GM23338 (cell line): ENCODE measurements at regions not wholly inside any gene's neighbourhood (a gene's known extent, or its start where the extent isn't known, plus 50 kb on each side); places are given as distances from the start of the nearest gene placed in this dataset.

Experiments
- ATAC-seq: fragments of 200-7000 bp; cut with Tn5 transposase; 3 replicates; pipeline ENCODE4 v1.9.1; 2020
- DNase-seq: peaks from one replicate; pipeline ENCODE4 v3.0.0-alpha.2; 2015; ENCODE audit warnings: low spot score
- H2AFZ ChIP-seq: fragments of 200-600 bp; sonication (generic); 2 replicates; pipeline ENCODE4 v1.8.0; 2016; ENCODE audit warnings: antibody characterized with exemption, mild to moderate bottlenecking, moderate library complexity
- H3F3A ChIP-seq: fragments of 200-600 bp; sonication (generic); replicated peaks from 2 replicates; pipeline ENCODE4 v1.8.0; 2017; ENCODE audit warnings: antibody characterized with exemption, mixed run types, low read depth
- H3K27ac ChIP-seq: fragments of 200-600 bp; sonication (generic); 2 replicates; pipeline ENCODE4 v1.6.1; 2016; ENCODE audit warnings: low read depth
- H3K27me3 ChIP-seq: fragments of 200-600 bp; sonication (generic); 2 replicates; pipeline ENCODE4 v1.8.0; 2016; ENCODE audit warnings: mild to moderate bottlenecking, mixed run types, moderate library complexity; ENCODE audit not compliant: insufficient read depth
- H3K36me3 ChIP-seq: fragments of 200-600 bp; sonication (generic); 2 replicates; pipeline ENCODE4 v1.8.0; 2016; ENCODE audit warnings: mild to moderate bottlenecking; ENCODE audit not compliant: insufficient read depth
- H3K4me1 ChIP-seq: fragments of 200-600 bp; sonication (generic); 2 replicates; pipeline ENCODE4 v1.8.0; 2016; ENCODE audit warnings: mild to moderate bottlenecking, moderate library complexity; ENCODE audit not compliant: insufficient read depth
- H3K4me2 ChIP-seq: fragments of 200-600 bp; sonication (generic); 2 replicates; pipeline ENCODE4 v1.7.1; 2017; ENCODE audit warnings: mixed run types
- H3K4me3 ChIP-seq: fragments of 200-600 bp; sonication (generic); 2 replicates; pipeline ENCODE4 v1.6.1; 2016; ENCODE audit warnings: mixed run types
- H3K79me2 ChIP-seq: fragments of 200-600 bp; sonication (generic); replicated peaks from 2 replicates; pipeline ENCODE4 v1.8.0; 2017; ENCODE audit warnings: mild to moderate bottlenecking; ENCODE audit not compliant: insufficient read depth
- H3K9me2 ChIP-seq: fragments of 200-600 bp; sonication (generic); 2 replicates; pipeline ENCODE4 v1.8.0; 2017; ENCODE audit not compliant: insufficient read depth
- H4K20me1 ChIP-seq: fragments of 200-600 bp; sonication (generic); replicated peaks from 2 replicates; pipeline ENCODE4 v1.8.0; 2017; ENCODE audit warnings: mild to moderate bottlenecking; ENCODE audit not compliant: insufficient read depth
- H3K27ac Mint-ChIP-seq: 2 replicates; pipeline ENCODE4 v1.8.0; 2020; ENCODE audit warnings: inconsistent platforms, mild to moderate bottlenecking, moderate library complexity, mixed read lengths
- H3K27me3 Mint-ChIP-seq: 3 replicates; pipeline ENCODE4 v1.8.0; 2022; ENCODE audit warnings: low read depth, mild to moderate bottlenecking, moderate library complexity, mixed read lengths, inconsistent platforms; ENCODE audit not compliant: insufficient read depth, poor library complexity
- H3K36me3 Mint-ChIP-seq: 3 replicates; pipeline ENCODE4 v1.8.0; 2021; ENCODE audit warnings: low read depth, mild to moderate bottlenecking, inconsistent platforms, moderate library complexity, mixed read lengths
- H3K4me1 Mint-ChIP-seq: 3 replicates; pipeline ENCODE4 v1.8.0; 2020; ENCODE audit warnings: mild to moderate bottlenecking, inconsistent platforms, mixed read lengths
- H3K4me3 Mint-ChIP-seq: 3 replicates; pipeline ENCODE4 v1.8.0; 2021; ENCODE audit warnings: moderate library complexity, mild to moderate bottlenecking, inconsistent platforms, mixed read lengths
- H3K9me3 Mint-ChIP-seq: 3 replicates; pipeline ENCODE4 v1.8.0; 2020; ENCODE audit warnings: moderate library complexity, mild to moderate bottlenecking, inconsistent platforms, mixed read lengths
- CREB1 ChIP-seq: fragments of 250-450 bp; sonication (Bioruptor Pico); IDR thresholded peaks from 2 replicates; pipeline ENCODE4 v1.5.0; 2020; ENCODE audit warnings: low read depth, mild to moderate bottlenecking, moderate library complexity
- EZH2 ChIP-seq: fragments of 200-600 bp; sonication (generic); IDR thresholded peaks from one replicate; pipeline ENCODE4 v1.8.0; 2017; ENCODE audit warnings: antibody characterized with exemption, mild to moderate bottlenecking, low read depth; ENCODE audit not compliant: unreplicated experiment
- EZH2phosphoT487 ChIP-seq: fragments of 200-600 bp; sonication (generic); IDR thresholded peaks from one replicate; pipeline ENCODE4 v1.8.1; 2018; ENCODE audit warnings: antibody characterized with exemption; ENCODE audit not compliant: unreplicated experiment
- JUNB ChIP-seq: IDR thresholded peaks from one replicate; pipeline ENCODE4 v1.6.1; 2016; ENCODE audit warnings: antibody characterized with exemption; ENCODE audit not compliant: unreplicated experiment
- NANOG ChIP-seq: IDR thresholded peaks from 2 replicates; pipeline ENCODE4 v1.6.1; 2016; ENCODE audit warnings: antibody characterized with exemption, borderline replicate concordance
- POLR2AphosphoS5 ChIP-seq: IDR thresholded peaks from 2 replicates; pipeline ENCODE4 v1.6.1; 2016; ENCODE audit warnings: antibody characterized with exemption, low read depth
- REST ChIP-seq: IDR thresholded peaks from one replicate; pipeline ENCODE4 v1.6.1; 2018; ENCODE audit warnings: antibody characterized with exemption; ENCODE audit not compliant: unreplicated experiment
- TF ChIP-seq, protein P1 (sequence below): fragments of 250-450 bp; sonication (Bioruptor Pico); IDR thresholded peaks from 2 replicates; pipeline ENCODE4 v1.5.0; 2020; ENCODE audit warnings: mild to moderate bottlenecking, moderate library complexity

DNA sequence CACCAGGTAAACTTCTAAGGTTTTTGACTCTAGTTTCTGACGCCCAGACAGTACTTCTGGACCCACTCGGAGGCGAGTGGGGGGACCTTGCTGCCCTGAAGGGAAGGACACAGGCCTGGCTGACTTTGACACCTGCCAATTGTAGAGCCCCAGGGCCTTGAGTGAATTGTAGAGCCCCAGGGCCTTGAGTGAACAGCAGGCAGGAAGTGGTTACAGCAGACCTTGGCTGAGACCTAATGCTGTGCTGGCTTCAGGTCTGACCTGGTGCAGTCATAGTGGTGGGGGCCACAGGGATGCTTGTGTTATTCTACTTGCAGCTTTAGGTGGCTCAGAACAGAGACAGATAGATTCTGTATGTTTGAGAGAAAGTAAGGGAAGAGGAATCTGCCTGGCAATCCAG, 344.3 kb downstream of the DUSP10 start:
- Histone ChIP-seq H4K20me1 (no peaks in the 10 kb centered on the region), H3K4me2 (no peak overlapping the region), H3K9me2 (peaks cover 24% of the 10 kb centered on the region), H3K27ac (no peak overlapping the region), H3K4me1 (no peaks in the 10 kb centered on the region), H3K36me3 (no peaks in the 10 kb centered on the region), H3K4me3 (no peak overlapping the region), H3K27me3 (no peaks in the 10 kb centered on the region), H2AFZ (no peak overlapping the region), H3F3A (no peaks in the 10 kb centered on the region), H3K79me2 (no peaks in the 10 kb centered on the region)
- no peak overlapping the region for H3K27ac Mint-ChIP-seq
- no peaks in the 10 kb centered on the region for H3K27me3 Mint-ChIP-seq
- H3K9me3 Mint-ChIP-seq: no peaks in the 10 kb centered on the region; the same call in 1 of the 3 replicates
- no peak overlapping the region for H3K4me3 Mint-ChIP-seq
- no peaks in the 10 kb centered on the region for H3K36me3 Mint-ChIP-seq
- H3K4me1 Mint-ChIP-seq: peaks cover 5% of the 10 kb centered on the region
- DNase-seq: no peak
- TF ChIP-seq JUNB: no peak
- TF ChIP-seq EZH2phosphoT487: no peak
- no peak for TF ChIP-seq REST
- no peak for TF ChIP-seq NANOG
- no peak for TF ChIP-seq EZH2
- TF ChIP-seq CREB1 (CRISPR knock-in tag): no peak
- ATAC-seq: no peak

DNA sequence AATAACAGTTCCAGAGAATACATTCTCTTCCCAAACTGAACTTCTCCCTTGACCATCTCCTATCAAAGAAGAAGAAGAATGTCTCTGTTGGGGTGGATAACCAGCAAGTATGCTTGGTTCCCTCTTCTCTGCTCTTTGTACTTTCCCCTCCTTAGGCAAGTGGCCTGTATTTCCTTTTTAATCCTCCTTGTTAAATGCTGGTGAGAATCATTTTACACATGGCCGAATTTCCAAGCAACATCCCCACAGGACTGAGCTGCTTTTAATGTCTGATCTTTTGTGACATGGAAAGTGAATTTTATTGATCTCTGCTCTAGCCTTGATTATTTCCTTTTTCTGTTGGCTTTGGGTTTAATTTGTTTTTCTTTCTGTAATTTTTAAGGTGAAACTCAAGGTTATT, 336.7 kb downstream of the DUSP10 start:
- Histone ChIP-seq H3K4me2 (no peak overlapping the region), H3K27me3 (no peaks in the 10 kb centered on the region), H3F3A (no peaks in the 10 kb centered on the region), H3K4me1 (peaks cover 10% of the 10 kb centered on the region), H3K36me3 (no peaks in the 10 kb centered on the region), H3K79me2 (no peaks in the 10 kb centered on the region), H3K9me2 (no peaks in the 10 kb centered on the region), H3K4me3 (no peak overlapping the region), H2AFZ (no peak overlapping the region), H3K27ac (no peak overlapping the region), H4K20me1 (no peaks in the 10 kb centered on the region)
- H3K27me3 Mint-ChIP-seq: no peaks in the 10 kb centered on the region
- H3K4me1 Mint-ChIP-seq: peaks cover 15% of the 10 kb centered on the region
- no peak for ATAC-seq
- no peaks in the 10 kb centered on the region; the same call in 2 of the 3 replicates for H3K9me3 Mint-ChIP-seq
- TF ChIP-seq, protein P1, sequence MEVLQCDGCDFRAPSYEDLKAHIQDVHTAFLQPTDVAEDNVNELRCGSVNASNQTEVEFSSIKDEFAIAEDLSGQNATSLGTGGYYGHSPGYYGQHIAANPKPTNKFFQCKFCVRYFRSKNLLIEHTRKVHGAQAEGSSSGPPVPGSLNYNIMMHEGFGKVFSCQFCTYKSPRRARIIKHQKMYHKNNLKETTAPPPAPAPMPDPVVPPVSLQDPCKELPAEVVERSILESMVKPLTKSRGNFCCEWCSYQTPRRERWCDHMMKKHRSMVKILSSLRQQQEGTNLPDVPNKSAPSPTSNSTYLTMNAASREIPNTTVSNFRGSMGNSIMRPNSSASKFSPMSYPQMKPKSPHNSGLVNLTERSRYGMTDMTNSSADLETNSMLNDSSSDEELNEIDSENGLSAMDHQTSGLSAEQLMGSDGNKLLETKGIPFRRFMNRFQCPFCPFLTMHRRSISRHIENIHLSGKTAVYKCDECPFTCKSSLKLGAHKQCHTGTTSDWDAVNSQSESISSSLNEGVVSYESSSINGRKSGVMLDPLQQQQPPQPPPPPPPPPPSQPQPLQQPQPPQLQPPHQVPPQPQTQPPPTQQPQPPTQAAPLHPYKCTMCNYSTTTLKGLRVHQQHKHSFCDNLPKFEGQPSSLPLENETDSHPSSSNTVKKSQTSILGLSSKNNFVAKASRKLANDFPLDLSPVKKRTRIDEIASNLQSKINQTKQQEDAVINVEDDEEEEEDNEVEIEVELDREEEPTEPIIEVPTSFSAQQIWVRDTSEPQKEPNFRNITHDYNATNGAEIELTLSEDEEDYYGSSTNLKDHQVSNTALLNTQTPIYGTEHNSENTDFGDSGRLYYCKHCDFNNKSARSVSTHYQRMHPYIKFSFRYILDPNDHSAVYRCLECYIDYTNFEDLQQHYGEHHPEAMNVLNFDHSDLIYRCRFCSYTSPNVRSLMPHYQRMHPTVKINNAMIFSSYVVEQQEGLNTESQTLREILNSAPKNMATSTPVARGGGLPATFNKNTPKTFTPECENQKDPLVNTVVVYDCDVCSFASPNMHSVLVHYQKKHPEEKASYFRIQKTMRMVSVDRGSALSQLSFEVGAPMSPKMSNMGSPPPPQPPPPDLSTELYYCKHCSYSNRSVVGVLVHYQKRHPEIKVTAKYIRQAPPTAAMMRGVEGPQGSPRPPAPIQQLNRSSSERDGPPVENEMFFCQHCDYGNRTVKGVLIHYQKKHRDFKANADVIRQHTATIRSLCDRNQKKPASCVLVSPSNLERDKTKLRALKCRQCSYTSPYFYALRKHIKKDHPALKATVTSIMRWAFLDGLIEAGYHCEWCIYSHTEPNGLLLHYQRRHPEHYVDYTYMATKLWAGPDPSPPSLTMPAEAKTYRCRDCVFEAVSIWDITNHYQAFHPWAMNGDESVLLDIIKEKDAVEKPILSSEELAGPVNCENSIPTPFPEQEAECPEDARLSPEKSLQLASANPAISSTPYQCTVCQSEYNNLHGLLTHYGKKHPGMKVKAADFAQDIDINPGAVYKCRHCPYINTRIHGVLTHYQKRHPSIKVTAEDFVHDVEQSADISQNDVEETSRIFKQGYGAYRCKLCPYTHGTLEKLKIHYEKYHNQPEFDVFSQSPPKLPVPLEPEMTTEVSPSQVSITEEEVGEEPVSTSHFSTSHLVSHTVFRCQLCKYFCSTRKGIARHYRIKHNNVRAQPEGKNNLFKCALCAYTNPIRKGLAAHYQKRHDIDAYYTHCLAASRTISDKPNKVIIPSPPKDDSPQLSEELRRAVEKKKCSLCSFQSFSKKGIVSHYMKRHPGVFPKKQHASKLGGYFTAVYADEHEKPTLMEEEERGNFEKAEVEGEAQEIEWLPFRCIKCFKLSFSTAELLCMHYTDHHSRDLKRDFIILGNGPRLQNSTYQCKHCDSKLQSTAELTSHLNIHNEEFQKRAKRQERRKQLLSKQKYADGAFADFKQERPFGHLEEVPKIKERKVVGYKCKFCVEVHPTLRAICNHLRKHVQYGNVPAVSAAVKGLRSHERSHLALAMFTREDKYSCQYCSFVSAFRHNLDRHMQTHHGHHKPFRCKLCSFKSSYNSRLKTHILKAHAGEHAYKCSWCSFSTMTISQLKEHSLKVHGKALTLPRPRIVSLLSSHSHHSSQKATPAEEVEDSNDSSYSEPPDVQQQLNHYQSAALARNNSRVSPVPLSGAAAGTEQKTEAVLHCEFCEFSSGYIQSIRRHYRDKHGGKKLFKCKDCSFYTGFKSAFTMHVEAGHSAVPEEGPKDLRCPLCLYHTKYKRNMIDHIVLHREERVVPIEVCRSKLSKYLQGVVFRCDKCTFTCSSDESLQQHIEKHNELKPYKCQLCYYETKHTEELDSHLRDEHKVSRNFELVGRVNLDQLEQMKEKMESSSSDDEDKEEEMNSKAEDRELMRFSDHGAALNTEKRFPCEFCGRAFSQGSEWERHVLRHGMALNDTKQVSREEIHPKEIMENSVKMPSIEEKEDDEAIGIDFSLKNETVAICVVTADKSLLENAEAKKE (CRISPR knock-in tag): no peak
- TF ChIP-seq REST: no peak
- no peak for TF ChIP-seq NANOG
- no peak for TF ChIP-seq CREB1 (CRISPR knock-in tag)
- no peak for TF ChIP-seq POLR2AphosphoS5
- no peak overlapping the region for H3K4me3 Mint-ChIP-seq
- H3K36me3 Mint-ChIP-seq: no peaks in the 10 kb centered on the region
- DNase-seq: no peak
- H3K27ac Mint-ChIP-seq: no peak overlapping the region
